GM21619 (cell line): ENCODE measurements at regions not wholly inside any gene's neighbourhood (a gene's known extent, or its start where the extent isn't known, plus 50 kb on each side); places are given as distances from the start of the nearest gene placed in this dataset.
"Not testable (repeated sequence)": the region's sequence is repeated elsewhere in the genome, so short reads cannot be mapped to it uniquely, and the experiment has no call there.

Experiments
- ATAC-seq: cut with Tn5 transposase; IDR thresholded peaks from one replicate; pipeline ENCODE4 v1.9.1; 2021; ENCODE audit not compliant: unreplicated experiment

GRCh38 chr12:131249246-131250027 is 295.7 kb downstream of the ADGRD1 start:
- no peak for ATAC-seq

GRCh38 chr12:131250028-131250950 is 296.6 kb downstream of the ADGRD1 start:
- no peak for ATAC-seq

DNA sequence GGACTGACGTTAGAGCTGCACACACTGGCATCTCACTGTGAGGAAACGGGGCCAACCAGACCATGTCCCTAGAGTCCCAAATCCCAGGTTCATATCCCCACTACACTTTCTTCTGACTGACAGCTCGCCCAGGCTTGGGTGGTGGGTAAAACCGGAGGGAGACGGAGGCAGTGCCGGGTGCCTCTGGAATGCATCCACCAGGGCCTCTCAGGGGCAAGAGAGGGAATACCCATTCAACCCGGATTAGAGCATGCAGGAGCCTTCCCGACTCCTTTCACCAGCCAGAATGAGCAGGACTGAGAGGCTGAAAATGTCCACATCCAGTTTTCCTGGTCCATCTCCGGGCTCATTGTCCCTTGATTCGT is 297.2 kb downstream of the ADGRD1 start:
- ATAC-seq: no peak

GRCh38 chr12:131251336-131252101 is 297.8 kb downstream of the ADGRD1 start:
- ATAC-seq: no peak

GRCh38 chr12:131253376-131254026 is 299.8 kb downstream of the ADGRD1 start:
- no peak for ATAC-seq

DNA sequence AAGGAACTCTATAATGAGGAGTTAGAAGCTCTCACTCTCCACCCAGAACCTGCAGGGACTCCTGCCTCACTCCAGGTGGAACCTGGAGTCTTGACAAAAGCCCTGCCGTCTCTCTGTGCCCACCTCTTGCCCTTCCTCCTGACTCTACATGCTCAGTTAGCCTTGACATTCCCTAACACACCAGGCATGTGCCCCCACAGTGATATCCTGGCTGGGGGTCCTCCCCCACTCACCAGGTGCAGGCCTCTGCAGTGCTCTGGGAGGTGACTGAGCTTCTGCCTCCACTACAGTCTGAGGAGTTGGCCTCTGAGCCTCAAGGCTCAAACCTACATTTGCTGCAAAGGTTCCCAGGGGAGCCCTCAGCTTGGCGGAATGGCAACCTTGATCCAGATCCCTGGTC is 300.7 kb downstream of the ADGRD1 start:
- ATAC-seq: no peak

DNA sequence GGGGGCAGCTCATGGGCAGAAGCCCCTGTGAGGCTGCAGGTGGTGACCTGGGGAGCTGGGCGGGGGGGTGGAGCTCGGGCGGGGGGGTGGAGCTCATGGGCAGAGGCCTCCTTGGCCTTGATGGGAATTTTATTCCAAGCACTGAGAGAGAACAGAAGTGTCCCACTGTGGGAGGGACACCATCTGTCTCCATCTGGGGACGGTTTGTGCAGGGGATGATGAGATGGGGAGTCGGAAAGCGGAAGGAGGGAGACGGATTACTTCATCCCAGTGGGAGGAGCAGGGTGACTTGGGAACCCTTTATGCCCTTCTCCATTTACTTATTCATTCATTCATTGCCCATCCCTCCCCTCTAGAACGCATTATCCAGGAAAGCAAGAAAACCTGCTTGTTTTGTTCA is 304.7 kb downstream of the ADGRD1 start:
- no peak for ATAC-seq

DNA sequence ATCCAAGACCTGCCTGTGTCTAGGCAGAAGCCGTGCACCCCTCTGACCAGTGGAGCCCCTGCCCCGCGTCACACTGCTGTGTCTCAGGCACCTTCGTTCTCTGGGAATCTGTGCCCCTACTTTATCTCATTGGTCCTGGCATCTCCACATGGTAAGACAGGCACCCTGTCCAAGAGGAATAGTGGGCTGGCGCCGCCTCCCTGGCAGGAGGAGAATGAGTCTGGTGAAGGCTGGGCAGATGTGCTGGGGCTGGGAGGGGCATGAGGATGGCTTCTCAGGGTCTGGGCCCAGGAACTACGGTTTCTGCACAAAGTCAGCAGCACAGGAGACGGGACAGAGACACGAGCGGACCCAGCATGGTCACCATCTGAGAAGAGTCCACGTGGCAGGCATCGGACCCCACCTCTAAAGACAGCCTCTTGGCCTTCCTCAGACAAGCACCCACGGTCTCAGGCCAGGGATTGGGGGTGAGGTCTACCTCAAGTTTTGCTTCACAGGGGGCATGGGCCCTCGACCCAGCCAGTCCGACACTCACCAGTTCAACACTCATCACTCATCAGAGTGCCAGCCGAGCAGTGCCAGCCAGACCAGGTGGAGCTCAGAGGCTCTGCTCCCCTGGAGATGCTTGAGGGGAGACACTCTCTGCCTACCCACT is 306.7 kb downstream of the ADGRD1 start:
- ATAC-seq: no peak

- no peak for ATAC-seq
These were observed 307.2 kb downstream of the ADGRD1 start for GRCh38 chr12:131260954-131261353.

- no peak for ATAC-seq
These were observed 308.2 kb downstream of the ADGRD1 start for GRCh38 chr12:131261906-131262305.

DNA sequence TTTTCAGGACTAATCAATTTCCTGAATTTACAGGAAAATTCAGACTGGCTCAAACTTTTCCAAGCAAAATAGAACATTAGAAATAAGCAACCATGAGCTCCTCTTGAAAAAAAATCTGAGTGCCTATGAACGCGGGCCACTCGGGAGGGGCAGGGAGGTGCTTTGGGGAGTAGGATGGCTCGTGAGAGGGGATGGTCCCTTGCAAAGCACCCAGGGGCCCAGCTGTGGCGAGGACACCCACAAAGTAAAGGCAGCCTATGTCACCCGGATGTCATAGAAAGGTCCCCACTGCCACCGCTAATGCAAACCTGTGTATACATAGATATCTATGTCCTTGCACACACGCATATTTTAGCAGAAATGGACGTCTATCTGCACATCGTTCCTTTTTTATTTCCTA is 309.9 kb downstream of the ADGRD1 start:
- no peak for ATAC-seq

- ATAC-seq: no peak
These were observed 310.9 kb downstream of the ADGRD1 start for GRCh38 chr12:131264635-131265034.

DNA sequence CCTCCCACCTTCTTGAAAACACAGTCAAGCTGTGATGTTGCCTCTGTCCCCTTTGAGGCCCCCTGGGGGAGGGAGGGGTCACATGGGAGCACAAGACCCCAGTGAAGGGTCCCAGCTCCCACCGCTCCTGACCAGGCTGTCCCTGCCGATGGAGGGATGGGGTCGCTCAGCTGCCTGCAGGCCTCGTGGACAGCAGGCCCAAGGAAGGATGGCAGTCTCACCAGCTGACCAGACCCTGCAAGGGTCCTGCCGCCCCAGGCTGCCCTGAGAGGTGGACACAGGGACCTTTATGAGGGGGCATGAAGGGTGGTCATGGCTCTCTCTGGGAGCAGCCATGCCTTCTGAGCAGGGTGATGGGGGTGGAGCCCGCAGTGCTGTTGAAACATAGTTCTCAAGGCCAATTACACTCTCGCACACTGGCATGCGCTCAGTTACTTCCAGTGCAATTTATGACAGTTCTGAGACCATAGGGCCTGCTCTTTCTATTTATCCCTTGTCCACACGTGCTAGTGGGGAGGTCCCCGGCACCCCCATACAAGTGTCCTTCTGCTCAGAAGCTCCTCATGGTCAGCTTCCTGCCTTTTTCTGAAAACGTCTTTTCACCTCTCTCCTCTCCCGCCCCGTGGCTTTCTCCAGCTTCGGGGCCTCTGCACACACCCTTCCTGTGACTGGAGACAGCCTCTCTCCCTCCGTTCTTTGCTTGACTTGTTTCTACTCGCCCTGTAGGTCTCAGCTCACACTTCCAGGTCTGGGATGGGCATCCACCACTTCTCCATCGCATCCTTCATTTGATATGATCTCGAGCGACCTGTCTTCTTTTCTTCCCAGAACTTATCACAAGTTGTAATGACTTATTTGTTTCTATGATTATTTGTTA is 313.1 kb downstream of the ADGRD1 start:
- ATAC-seq: no peak

DNA sequence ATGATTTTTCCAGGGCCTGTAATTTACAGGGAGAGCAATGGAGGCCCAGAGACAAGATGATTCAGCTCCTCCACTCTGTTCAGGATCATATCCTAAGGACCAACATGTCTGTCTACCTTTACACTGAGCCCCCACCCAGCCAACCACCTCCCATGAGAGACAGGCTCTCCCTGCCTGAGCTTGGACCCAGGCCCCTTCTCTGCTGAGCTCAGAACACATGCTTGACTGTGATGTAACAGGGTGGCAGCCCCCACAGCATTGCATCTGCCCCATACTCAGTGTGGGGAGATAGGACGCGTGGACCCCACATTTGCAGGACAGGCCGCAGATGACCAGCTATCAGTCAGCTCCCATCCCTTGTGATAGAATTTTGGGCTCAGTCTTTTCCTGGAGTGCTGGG is 313.9 kb downstream of the ADGRD1 start:
- no peak for ATAC-seq

GRCh38 chr12:131268123-131268522 is 314.4 kb downstream of the ADGRD1 start:
- not testable (repeated sequence) for ATAC-seq

DNA sequence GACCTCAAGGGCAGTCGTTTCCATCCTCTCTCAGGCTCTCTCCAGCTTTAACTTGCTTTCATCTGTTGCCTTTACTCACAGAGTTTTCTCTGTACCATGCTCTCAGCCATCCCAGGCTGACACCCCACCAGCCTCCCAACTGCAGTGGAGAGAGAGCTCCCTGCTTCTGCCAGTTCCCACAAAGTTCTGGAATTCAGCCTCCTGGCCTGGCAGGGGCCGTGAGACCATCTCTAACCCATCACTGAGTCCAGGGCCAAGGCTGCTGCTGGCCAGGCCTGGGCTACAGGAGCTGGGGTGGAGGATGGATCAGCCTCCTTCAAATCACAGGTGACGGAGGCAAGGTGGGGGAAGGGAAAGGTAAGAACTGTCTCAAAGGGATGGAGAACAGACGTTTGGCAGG is 314.9 kb downstream of the ADGRD1 start:
- ATAC-seq: not testable (repeated sequence)

DNA sequence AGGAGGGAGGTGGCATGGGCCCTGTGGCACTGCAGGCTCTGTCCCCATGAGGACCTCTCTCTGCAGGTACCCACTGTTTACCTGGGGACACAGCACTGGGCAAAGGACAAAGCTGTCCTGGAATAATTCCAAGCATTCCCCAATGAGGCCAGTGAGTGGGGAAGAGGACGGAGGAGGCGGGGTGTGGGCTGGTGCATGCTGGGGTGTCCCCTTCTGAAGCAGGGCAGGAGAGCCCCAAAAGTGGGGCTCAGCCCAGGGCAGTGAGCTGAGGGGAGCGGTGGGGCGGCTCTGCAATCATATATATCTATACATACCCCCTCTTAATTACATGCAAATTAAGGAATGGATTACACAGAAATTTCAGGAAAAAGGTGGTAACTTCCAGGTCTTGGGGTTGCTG is 315.8 kb downstream of the ADGRD1 start:
- ATAC-seq: no peak

DNA sequence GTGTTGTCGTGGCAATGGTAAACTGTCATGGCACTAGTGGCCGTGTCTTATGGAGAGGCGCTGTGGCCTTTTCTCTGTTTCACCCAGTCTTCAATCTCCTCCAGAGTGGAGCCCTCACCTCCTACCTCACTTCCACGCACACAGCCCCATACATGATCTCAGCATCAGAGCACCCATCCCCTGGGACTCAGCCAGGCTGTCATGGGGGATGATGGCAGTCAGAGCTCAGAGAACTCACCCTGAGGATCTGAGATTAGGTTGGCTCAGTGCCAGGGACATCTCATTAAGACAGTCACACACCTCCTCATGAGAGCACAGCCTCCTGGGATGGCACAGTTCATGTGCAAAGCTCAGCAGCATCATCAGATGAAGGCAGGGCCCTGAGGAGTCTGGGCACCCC is 316.3 kb downstream of the ADGRD1 start:
- ATAC-seq: not testable (repeated sequence)

DNA sequence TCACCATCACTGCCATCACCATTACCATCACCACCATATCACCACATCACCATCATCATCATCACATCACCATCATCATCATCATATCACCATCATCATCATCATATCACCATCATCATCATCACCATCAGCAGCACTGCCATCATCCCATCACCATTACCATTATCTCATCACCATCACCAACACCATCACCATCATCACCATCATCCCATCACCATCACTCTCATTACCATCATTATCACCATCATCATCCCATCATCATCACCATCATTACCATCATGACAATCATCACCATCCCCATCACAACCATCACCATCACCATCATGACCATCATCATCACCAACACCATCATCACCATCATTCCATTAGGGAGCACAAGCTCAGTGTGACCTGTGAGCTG is 318.0 kb downstream of the ADGRD1 start:
- ATAC-seq: no peak
